Ovary (tissue), 7 donors: ENCODE measurements at regions not wholly inside any gene's neighbourhood (a gene's known extent, or its start where the extent isn't known, plus 50 kb on each side); places are given as distances from the start of the nearest gene placed in this dataset.

Source experiments
- DNase-seq, 5 donors: peaks; one replicate each; pipeline ENCODE4 v3.0.0-alpha.2; 2019 to 2020
- H3K27ac ChIP-seq, 2 donors: fragments of 200-600 bp; one replicate each; pipeline versions ENCODE4 v1.5.1 to v1.8.0; 2019 to 2022
- H3K27me3 ChIP-seq: fragments of 200-600 bp; one replicate; pipeline ENCODE4 v1.8.0; 2022
- H3K36me3 ChIP-seq: fragments of 200-600 bp; sonication (generic); one replicate; pipeline ENCODE4 v1.5.1; 2019
- H3K4me1 ChIP-seq: one replicate; pipeline ENCODE4 v1.8.1; 2013; ENCODE audit warnings: mild to moderate bottlenecking, moderate library complexity; ENCODE audit not compliant: insufficient read depth
- H3K4me3 ChIP-seq: fragments of 200-600 bp; sonication (generic); one replicate; pipeline ENCODE4 v1.5.1; 2017
- H3K9me3 ChIP-seq, 2 donors: fragments of 200-600 bp in 1 of 2; sonication (generic) in 1 of 2; one replicate each; pipeline versions ENCODE4 v1.5.1 to v1.8.1; 2013 to 2019; ENCODE audit warnings: mild to moderate bottlenecking in 1 of 2, moderate library complexity in 1 of 2
- EP300 ChIP-seq: sonication (generic); formaldehyde crosslinking; IDR thresholded peaks from one replicate; pipeline ENCODE4 v1.6.1; 2017; ENCODE audit warnings: antibody characterized with exemption
- POLR2A ChIP-seq: fragments of 450-650 bp; IDR thresholded peaks from one replicate; pipeline ENCODE4 v1.6.1; 2017; ENCODE audit warnings: antibody characterized with exemption, mild to moderate bottlenecking, moderate library complexity
- whole genome bisulfite sequencing, 3 donors: extraction: QIAGEN DNeasy Blood & Tissue Kit in 1 of 3; methylation state at CpG; one replicate each; pipeline versions ENCODE4 v1.1.5 to v1.1.7; 2013 to 2017; 5-methylcytosine and 5-hydroxymethylcytosine counted together
- intact Hi-C, 4 donors: fragments of 100-400 bp; cut with DNase I; formaldehyde crosslinking; loops; one replicate each; pipeline versions ENCODE4 v1.11.0 to v1.15.1; 2022 to 2023
- TF ChIP-seq, protein P1 (sequence below), 3 donors: fragments of 450-650 bp in 2 of 3; fragments of 200-600 bp in 1 of 3; IDR thresholded peaks; one replicate each; pipeline versions ENCODE4 v1.5.1 to v1.8.0; 2016 to 2022; ENCODE audit warnings: antibody characterized with exemption in 3 of 3, mild to moderate bottlenecking in 1 of 3
- donor health status: DM: no; HTN: no; CAD: no; lungs with moderate emphysema.
- donor health status: DM: no; HTN: no; CAD: no.
- donor health status: Bipolar disorder and iron deficiency.
- donor health status: DM: no; HTN: no; CAD: no.
- donor health status: DM: yes; HTN: yes; CAD: no.

GRCh38 chr20:11080781-11081377 lies 407.1 kb upstream of the JAG1 start:
- Histone ChIP-seq H3K9me3 (no peaks in the 10 kb centered on the region), H3K27ac (no peak overlapping the region), H3K27me3 (no peaks in the 10 kb centered on the region), H3K36me3 (no peaks in the 10 kb centered on the region), H3K4me1 (no peaks in the 10 kb centered on the region), H3K4me3 (no peak overlapping the region)
- TF ChIP-seq EP300 (no peak), POLR2A (no peak)
- TF ChIP-seq, protein P1, sequence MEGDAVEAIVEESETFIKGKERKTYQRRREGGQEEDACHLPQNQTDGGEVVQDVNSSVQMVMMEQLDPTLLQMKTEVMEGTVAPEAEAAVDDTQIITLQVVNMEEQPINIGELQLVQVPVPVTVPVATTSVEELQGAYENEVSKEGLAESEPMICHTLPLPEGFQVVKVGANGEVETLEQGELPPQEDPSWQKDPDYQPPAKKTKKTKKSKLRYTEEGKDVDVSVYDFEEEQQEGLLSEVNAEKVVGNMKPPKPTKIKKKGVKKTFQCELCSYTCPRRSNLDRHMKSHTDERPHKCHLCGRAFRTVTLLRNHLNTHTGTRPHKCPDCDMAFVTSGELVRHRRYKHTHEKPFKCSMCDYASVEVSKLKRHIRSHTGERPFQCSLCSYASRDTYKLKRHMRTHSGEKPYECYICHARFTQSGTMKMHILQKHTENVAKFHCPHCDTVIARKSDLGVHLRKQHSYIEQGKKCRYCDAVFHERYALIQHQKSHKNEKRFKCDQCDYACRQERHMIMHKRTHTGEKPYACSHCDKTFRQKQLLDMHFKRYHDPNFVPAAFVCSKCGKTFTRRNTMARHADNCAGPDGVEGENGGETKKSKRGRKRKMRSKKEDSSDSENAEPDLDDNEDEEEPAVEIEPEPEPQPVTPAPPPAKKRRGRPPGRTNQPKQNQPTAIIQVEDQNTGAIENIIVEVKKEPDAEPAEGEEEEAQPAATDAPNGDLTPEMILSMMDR (IDR thresholded peaks at IDR 0.05) = no peak
- intact Hi-C loops = no loop called here
- no peak for DNase-seq
- 83 to 86% (median 84%) methylated on average over 8 of the region's 8 CpGs for WGBS, 3 donors

GRCh38 chr20:11083841-11084240 lies 410.0 kb upstream of the JAG1 start:
- no peaks in the 10 kb centered on the region for H3K9me3 ChIP-seq
- no peak overlapping the region for H3K4me3 ChIP-seq
- no peak overlapping the region for H3K27ac ChIP-seq
- intact Hi-C loops = no loop called here
- TF ChIP-seq, protein P1 (IDR thresholded peaks at IDR 0.05) = no peak
- TF ChIP-seq EP300 = no peak
- TF ChIP-seq POLR2A = no peak
- H3K4me1 ChIP-seq = no peaks in the 10 kb centered on the region
- 91 to 95% (median 93%) methylated on average over 2 of the region's 2 CpGs for WGBS, 3 donors
- no peaks in the 10 kb centered on the region for H3K36me3 ChIP-seq
- H3K27me3 ChIP-seq = no peaks in the 10 kb centered on the region
- no peak for DNase-seq

DNA sequence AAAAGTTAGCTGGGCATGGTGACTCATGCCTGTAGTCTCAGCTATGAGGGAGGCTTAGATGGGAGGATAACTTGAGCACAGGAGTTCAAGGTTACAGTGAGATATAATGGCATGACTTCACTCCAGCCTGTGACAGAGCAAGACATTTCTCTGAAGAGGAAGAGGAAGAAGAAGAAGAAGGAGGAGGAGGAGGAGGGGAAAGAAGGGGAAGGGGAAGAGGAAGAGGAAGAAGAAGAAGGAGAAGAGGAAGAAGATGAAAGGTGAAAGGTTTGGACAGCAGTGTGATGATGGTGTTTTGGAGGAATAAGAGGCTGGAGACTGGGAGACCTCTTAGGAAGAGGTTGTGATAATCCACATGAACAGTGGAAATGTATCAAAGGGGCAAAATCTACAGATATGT lies 410.7 kb upstream of the JAG1 start:
- Histone ChIP-seq H3K4me1 (no peaks in the 10 kb centered on the region), H3K27ac (no peak overlapping the region), H3K4me3 (no peak overlapping the region), H3K27me3 (no peaks in the 10 kb centered on the region), H3K36me3 (no peaks in the 10 kb centered on the region), H3K9me3 (no peaks in the 10 kb centered on the region)
- TF ChIP-seq EP300 (no peak), POLR2A (no peak)
- TF ChIP-seq, protein P1 (IDR thresholded peaks at IDR 0.05) = no peak
- intact Hi-C loops = no loop called here
- DNase-seq = no peak

GRCh38 chr20:11086970-11087369 lies 413.2 kb upstream of the JAG1 start:
- Histone ChIP-seq H3K36me3 (no peaks in the 10 kb centered on the region), H3K9me3 (no peaks in the 10 kb centered on the region), H3K4me3 (no peak overlapping the region), H3K27ac (no peak overlapping the region), H3K27me3 (no peaks in the 10 kb centered on the region), H3K4me1 (no peaks in the 10 kb centered on the region)
- WGBS, 3 donors = 83 to 97% (median 91%) methylated on average over 5 of the region's 5 CpGs
- intact Hi-C loops = no loop called here
- no peak for DNase-seq
- no peak for TF ChIP-seq EP300
- TF ChIP-seq POLR2A = no peak
- TF ChIP-seq, protein P1 (IDR thresholded peaks at IDR 0.05) = no peak
